Mesendoderm (in vitro differentiated cells): ENCODE measurements at regions not wholly inside any gene's neighbourhood (a gene's known extent, or its start where the extent isn't known, plus 50 kb on each side); places are given as distances from the start of the nearest gene placed in this dataset.
A peak's percentile ranks its signal among the peaks of the same experiment; 100 is the strongest.
"Not testable (repeated sequence)": the region's sequence is repeated elsewhere in the genome, so short reads cannot be mapped to it uniquely, and the experiment has no call there.

ENCODE experiments used
- DNase-seq: peaks from one replicate; pipeline ENCODE4 v3.0.0; 2013
- H2AK5ac ChIP-seq: 2 replicates; pipeline ENCODE4 v1.6.1; 2013; ENCODE audit warnings: low read length, inconsistent platforms
- H2BK120ac ChIP-seq: 2 replicates; pipeline ENCODE4 v1.6.1; 2013; ENCODE audit warnings: low read depth, mild to moderate bottlenecking, low read length, moderate library complexity, mixed read lengths
- H2BK15ac ChIP-seq: replicated peaks from 2 replicates; pipeline ENCODE4 v1.6.1; 2013; ENCODE audit warnings: low read depth, mild to moderate bottlenecking, moderate library complexity
- H2BK5ac ChIP-seq: 2 replicates; pipeline ENCODE4 v1.6.1; 2013; ENCODE audit warnings: low read length, inconsistent platforms
- H3K18ac ChIP-seq: 2 replicates; pipeline ENCODE4 v1.6.1; 2013; ENCODE audit warnings: mild to moderate bottlenecking, low read length, mixed read lengths
- H3K23ac ChIP-seq: one replicate; pipeline ENCODE4 v1.6.1; 2013; ENCODE audit warnings: low read length
- H3K27ac ChIP-seq: 2 replicates; pipeline ENCODE4 v1.5.1; 2013; ENCODE audit warnings: low read depth, mild to moderate bottlenecking, inconsistent platforms, low read length, moderate library complexity
- H3K27me3 ChIP-seq: 2 replicates; pipeline ENCODE4 v1.6.1; 2013; ENCODE audit warnings: low read length, control low read depth, mild to moderate bottlenecking, inconsistent platforms; ENCODE audit not compliant: insufficient read depth, poor library complexity
- H3K36me3 ChIP-seq: 2 replicates; pipeline ENCODE4 v1.6.1; 2013; ENCODE audit warnings: low read length, inconsistent platforms; ENCODE audit not compliant: control insufficient read depth, insufficient read depth
- H3K4ac ChIP-seq: one replicate; pipeline ENCODE4 v1.6.1; 2013; ENCODE audit warnings: low read depth, mild to moderate bottlenecking, low read length, moderate library complexity
- H3K4me1 ChIP-seq: 2 replicates; pipeline ENCODE4 v1.6.1; 2013; ENCODE audit warnings: low read depth, low read length, inconsistent platforms; ENCODE audit not compliant: control insufficient read depth
- H3K4me2 ChIP-seq: 2 replicates; pipeline ENCODE4 v1.6.1; 2013; ENCODE audit warnings: low read length
- H3K4me3 ChIP-seq: 2 replicates; pipeline ENCODE4 v1.5.1; 2013; ENCODE audit warnings: mild to moderate bottlenecking, low read length
- H3K56ac ChIP-seq: one replicate; pipeline ENCODE4 v1.6.1; 2013; ENCODE audit warnings: low read length
- H3K79me1 ChIP-seq: 2 replicates; pipeline ENCODE4 v1.6.1; 2013; ENCODE audit warnings: low read length, inconsistent platforms
- H3K79me2 ChIP-seq: 2 replicates; pipeline ENCODE4 v1.6.1; 2013; ENCODE audit warnings: mild to moderate bottlenecking, low read length; ENCODE audit not compliant: control insufficient read depth, insufficient read depth
- H3K9ac ChIP-seq: 2 replicates; pipeline ENCODE4 v1.6.1; 2013; ENCODE audit warnings: low read length, inconsistent platforms
- H4K5ac ChIP-seq: one replicate; pipeline ENCODE4 v1.6.1; 2013; ENCODE audit warnings: low read length
- H4K8ac ChIP-seq: one replicate; pipeline ENCODE4 v1.6.1; 2013; ENCODE audit warnings: low read depth, mild to moderate bottlenecking, control low read depth, low read length, moderate library complexity
- WGBS: extraction: QIAGEN DNeasy Blood & Tissue Kit; methylation state at CpG from one replicate; pipeline ENCODE4 v1.1.7; 2013; ENCODE audit warnings: low lambda C conversion rate, missing lambda C conversion rate; ENCODE audit not compliant: insufficient coverage; ENCODE audit errors: extremely low coverage; 5-methylcytosine and 5-hydroxymethylcytosine counted together

- peak overlapping the region; percentile 86 for H2AK5ac ChIP-seq
Measured at GRCh38 chr13:54132127-54132526, 1103.5 kb downstream of the OLFM4 start.

GRCh38 chr13:54132720-54133119 is 1104.1 kb downstream of the OLFM4 start:
- H3K27ac ChIP-seq: peak overlapping the region; percentile 92
- H3K23ac ChIP-seq, H2AK5ac ChIP-seq, H3K79me2 ChIP-seq, H4K8ac ChIP-seq, H2BK15ac ChIP-seq, H3K4me2 ChIP-seq, H3K27me3 ChIP-seq, H4K5ac ChIP-seq, H3K36me3 ChIP-seq, H3K4me1 ChIP-seq, H3K79me1 ChIP-seq, H3K4me3 ChIP-seq: not testable (repeated sequence)
- WGBS: no CpG with 5 or more reads among the region's 9 CpGs
- peak overlapping the region; percentile 92 for H2BK5ac ChIP-seq
- peak overlapping the region; percentile 93 for H3K4ac ChIP-seq
- peak overlapping the region; percentile 40 for H3K9ac ChIP-seq
- H3K56ac ChIP-seq: peak overlapping the region; percentile 73
- peak overlapping the region; percentile 99 for H3K18ac ChIP-seq
- DNase-seq: peak; percentile 67
- H2BK120ac ChIP-seq: peak overlapping the region; percentile 98

More at GRCh38 chr13:54132127-54132526, 1103.5 kb downstream of the OLFM4 start:
- not testable (repeated sequence) for H3K79me1 ChIP-seq, H3K79me2 ChIP-seq, H3K4me2 ChIP-seq, H3K4me3 ChIP-seq, DNase-seq, H3K27me3 ChIP-seq, H3K4me1 ChIP-seq, H2BK15ac ChIP-seq, H3K23ac ChIP-seq, H4K5ac ChIP-seq, H3K36me3 ChIP-seq
- peak overlapping the region; percentile 83 for H2BK120ac ChIP-seq
- peak overlapping the region; percentile 79 for H3K56ac ChIP-seq
- H2BK5ac ChIP-seq: peak overlapping the region; percentile 95
- H3K18ac ChIP-seq: peak overlapping the region; percentile 99
- H3K4ac ChIP-seq: peak overlapping the region; percentile 93
- H3K9ac ChIP-seq: peak overlapping the region; percentile 49
- no CpG with 5 or more reads among the region's 12 CpGs for WGBS
- peak overlapping the region; percentile 98 for H4K8ac ChIP-seq
- H3K27ac ChIP-seq: peak overlapping the region; percentile 92

DNA sequence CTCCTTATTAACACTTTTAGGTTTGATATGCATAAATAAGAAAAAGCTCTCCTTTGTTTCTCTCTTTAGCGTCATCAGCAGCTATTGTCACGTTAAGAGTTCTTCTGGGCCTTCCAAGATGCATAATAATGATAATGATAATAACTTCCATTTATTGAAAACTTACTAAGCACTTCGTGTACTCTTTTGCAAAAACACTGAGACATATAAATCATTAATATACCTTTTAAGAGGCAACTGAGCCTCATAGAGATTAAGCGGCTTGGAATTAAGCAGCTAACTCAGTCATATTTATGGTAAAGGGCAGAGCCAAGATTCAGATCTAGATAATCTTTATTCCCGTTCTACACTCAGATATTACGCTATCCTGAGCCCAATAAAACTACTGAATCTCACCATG is 1105.1 kb downstream of the OLFM4 start:
- no CpG with 5 or more reads among the region's 6 CpGs for WGBS

DNA sequence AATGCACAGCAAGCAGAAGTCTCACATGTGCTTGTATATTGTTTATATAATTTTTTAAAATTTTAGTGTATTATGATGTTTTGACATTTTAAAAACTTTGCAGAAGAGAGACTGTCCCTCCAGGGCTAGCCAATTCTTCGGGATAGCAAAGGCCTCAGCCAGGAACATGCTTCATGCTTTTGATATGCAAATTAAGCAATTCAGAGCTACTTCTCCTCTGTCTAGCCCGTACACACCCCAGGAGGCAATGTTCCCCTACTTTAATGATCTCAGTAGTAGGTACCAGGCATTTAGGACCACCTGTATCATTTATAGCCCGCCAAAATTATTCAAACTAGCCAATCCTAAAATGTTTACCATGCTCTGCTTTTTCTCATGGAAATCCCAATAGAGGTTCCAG is 1116.2 kb downstream of the OLFM4 start:
- H3K4me1 ChIP-seq: no peaks in the 10 kb centered on the region
- H2BK120ac ChIP-seq: no peak overlapping the region
- no peak overlapping the region for H3K4me2 ChIP-seq
- no peak overlapping the region for H3K56ac ChIP-seq
- H3K9ac ChIP-seq: no peak overlapping the region
- H2BK15ac ChIP-seq: no peak overlapping the region
- H3K27me3 ChIP-seq: no peaks in the 10 kb centered on the region
- no peaks in the 10 kb centered on the region for H3K79me2 ChIP-seq
- no peak overlapping the region for H3K4ac ChIP-seq
- H4K5ac ChIP-seq: no peak overlapping the region
- WGBS: no CpG with 5 or more reads among the region's 3 CpGs
- no peak overlapping the region for H3K23ac ChIP-seq
- no peak overlapping the region for H3K4me3 ChIP-seq
- H4K8ac ChIP-seq: no peak overlapping the region
- H3K27ac ChIP-seq: no peak overlapping the region
- DNase-seq: no peak
- H3K18ac ChIP-seq: no peak overlapping the region
- no peak overlapping the region for H2AK5ac ChIP-seq
- no peaks in the 10 kb centered on the region for H3K36me3 ChIP-seq
- no peaks in the 10 kb centered on the region for H3K79me1 ChIP-seq
- H2BK5ac ChIP-seq: no peak overlapping the region

More for the DNA sequence above, 1105.1 kb downstream of the OLFM4 start:
- Histone ChIP-seq H3K9ac (no peak overlapping the region), H4K8ac (no peak overlapping the region), H3K4ac (peak overlapping the region; percentile 12), H3K4me2 (no peak overlapping the region), H2BK120ac (peak overlapping the region; percentile 54), H2BK15ac (peak overlapping the region; percentile 41), H3K79me2 (no peaks in the 10 kb centered on the region), H3K4me1 (peaks cover 2% of the 10 kb centered on the region), H3K4me3 (no peak overlapping the region), H3K18ac (peak overlapping the region; percentile 51), H3K27ac (no peak overlapping the region), H3K36me3 (no peaks in the 10 kb centered on the region), H3K56ac (peak overlapping the region; percentile 46), H3K27me3 (no peaks in the 10 kb centered on the region), H2AK5ac (no peak overlapping the region), H3K79me1 (no peaks in the 10 kb centered on the region), H3K23ac (no peak overlapping the region), H4K5ac (no peak overlapping the region), H2BK5ac (peak overlapping the region; percentile 97)
- no peak for DNase-seq

- no peak overlapping the region for H3K27ac ChIP-seq
- H3K4me1 ChIP-seq: no peaks in the 10 kb centered on the region
- H3K9ac ChIP-seq: no peak overlapping the region
- H2BK15ac ChIP-seq: no peak overlapping the region
- H3K36me3 ChIP-seq: no peaks in the 10 kb centered on the region
- H3K79me1 ChIP-seq: no peaks in the 10 kb centered on the region
- H3K79me2 ChIP-seq: no peaks in the 10 kb centered on the region
- H3K23ac ChIP-seq: no peak overlapping the region
- no peak overlapping the region for H3K4ac ChIP-seq
- no peak overlapping the region for H4K5ac ChIP-seq
- no peak overlapping the region for H2AK5ac ChIP-seq
- H3K56ac ChIP-seq: no peak overlapping the region
- no peak overlapping the region for H2BK120ac ChIP-seq
- no peak overlapping the region for H2BK5ac ChIP-seq
- no peak overlapping the region for H3K18ac ChIP-seq
- H3K4me2 ChIP-seq: no peak overlapping the region
- WGBS: no CpG with 5 or more reads among the region's 3 CpGs
- H4K8ac ChIP-seq: no peak overlapping the region
- H3K4me3 ChIP-seq: no peak overlapping the region
- no peak for DNase-seq
- no peaks in the 10 kb centered on the region for H3K27me3 ChIP-seq
Measured at GRCh38 chr13:54150851-54151250, 1122.2 kb downstream of the OLFM4 start.

- Histone ChIP-seq H2BK120ac (no peak overlapping the region), H4K5ac (no peak overlapping the region), H2BK15ac (no peak overlapping the region), H3K27me3 (no peaks in the 10 kb centered on the region), H3K9ac (no peak overlapping the region), H3K36me3 (no peaks in the 10 kb centered on the region), H3K4me1 (peaks cover 2% of the 10 kb centered on the region), H3K27ac (no peak overlapping the region), H3K79me1 (no peaks in the 10 kb centered on the region), H3K56ac (no peak overlapping the region), H2BK5ac (no peak overlapping the region), H3K4me2 (no peak overlapping the region), H2AK5ac (no peak overlapping the region), H3K4ac (no peak overlapping the region), H4K8ac (no peak overlapping the region), H3K79me2 (no peaks in the 10 kb centered on the region), H3K4me3 (no peak overlapping the region), H3K23ac (no peak overlapping the region), H3K18ac (no peak overlapping the region)
- peak; percentile 81 for DNase-seq
- WGBS: no CpG with 5 or more reads among the region's 1 CpG
Measured at GRCh38 chr13:54162069-54162468, 1133.5 kb downstream of the OLFM4 start.
